GM18873 (cell line): ENCODE measurements at regions not wholly inside any gene's neighbourhood (a gene's known extent, or its start where the extent isn't known, plus 50 kb on each side); places are given as distances from the start of the nearest gene placed in this dataset.

Experiments
- ATAC-seq: cut with Tn5 transposase; IDR thresholded peaks from one replicate; pipeline ENCODE4 v1.9.1; 2021; ENCODE audit warnings: mild to moderate bottlenecking, moderate library complexity, moderate number of reproducible peaks; ENCODE audit not compliant: unreplicated experiment, low FRiP score

DNA sequence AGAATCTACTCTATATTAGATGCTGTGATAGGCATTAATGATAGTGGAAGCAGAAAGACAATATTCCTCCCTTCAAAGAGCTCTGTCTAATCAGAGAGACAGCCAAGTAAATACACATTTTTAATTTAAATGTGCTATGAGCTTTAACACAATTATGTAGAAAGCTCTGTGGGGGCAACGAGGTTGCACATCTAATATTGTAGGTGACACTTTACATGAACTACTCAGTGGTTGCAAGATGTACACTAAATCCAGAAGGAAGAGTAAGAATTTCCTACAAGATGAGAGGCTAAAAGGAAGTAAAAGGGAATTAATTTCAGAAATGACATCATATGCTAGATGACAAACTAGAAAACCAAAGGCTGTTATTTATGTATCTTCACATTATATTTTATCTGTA is 120.9 kb downstream of the SPCS3 start:
- no peak for ATAC-seq

GRCh38 chr4:176441594-176441993 is 121.8 kb downstream of the SPCS3 start:
- no peak for ATAC-seq

GRCh38 chr4:176443117-176443516 is 123.4 kb downstream of the SPCS3 start:
- no peak for ATAC-seq

GRCh38 chr4:176443646-176444409 is 124.1 kb downstream of the SPCS3 start:
- no peak for ATAC-seq

GRCh38 chr4:176444741-176445140 is 125.0 kb downstream of the SPCS3 start:
- ATAC-seq = no peak

DNA sequence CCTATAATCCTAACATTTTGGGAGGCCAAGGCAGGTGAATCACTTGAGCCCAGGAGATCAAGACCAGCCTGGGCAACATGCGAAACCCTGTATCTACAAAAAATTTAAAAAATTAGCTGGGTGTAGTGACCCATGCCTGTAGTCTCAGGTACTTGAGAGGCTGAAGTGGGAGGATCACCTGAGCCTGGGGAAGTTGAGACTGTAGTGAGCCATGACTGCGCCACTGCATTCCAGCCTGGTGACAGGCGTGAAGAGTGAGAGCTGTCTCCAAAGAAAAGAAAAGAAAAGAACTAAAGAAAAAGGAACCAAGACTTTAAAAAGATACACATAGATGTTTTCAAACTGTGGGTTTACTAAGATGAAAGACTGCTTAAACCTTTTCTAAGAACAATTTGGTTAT is 129.0 kb downstream of the SPCS3 start:
- ATAC-seq = no peak

- ATAC-seq = no peak
These were observed 131.7 kb downstream of the SPCS3 start for GRCh38 chr4:176451443-176451842.

- no peak for ATAC-seq
These were observed 133.3 kb downstream of the SPCS3 start for GRCh38 chr4:176453079-176453478.

DNA sequence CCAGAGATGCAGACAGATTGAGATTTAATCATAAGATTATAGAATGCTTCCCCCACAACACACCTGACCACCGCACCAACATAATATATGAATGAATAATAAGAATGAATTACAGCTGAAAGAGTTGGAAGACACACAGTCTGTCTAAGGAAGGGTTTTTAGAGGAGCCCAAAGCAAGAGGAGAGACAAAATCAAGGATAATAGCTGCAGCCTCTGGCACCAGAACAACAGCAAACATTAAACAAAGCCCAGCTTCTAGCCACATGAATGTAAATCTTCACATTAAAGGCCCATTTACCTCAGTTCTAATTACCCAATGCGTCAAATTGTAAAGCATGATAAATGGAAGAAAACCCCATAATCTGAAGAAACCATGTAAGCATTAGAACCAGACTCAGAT is 133.9 kb downstream of the SPCS3 start:
- ATAC-seq = no peak

DNA sequence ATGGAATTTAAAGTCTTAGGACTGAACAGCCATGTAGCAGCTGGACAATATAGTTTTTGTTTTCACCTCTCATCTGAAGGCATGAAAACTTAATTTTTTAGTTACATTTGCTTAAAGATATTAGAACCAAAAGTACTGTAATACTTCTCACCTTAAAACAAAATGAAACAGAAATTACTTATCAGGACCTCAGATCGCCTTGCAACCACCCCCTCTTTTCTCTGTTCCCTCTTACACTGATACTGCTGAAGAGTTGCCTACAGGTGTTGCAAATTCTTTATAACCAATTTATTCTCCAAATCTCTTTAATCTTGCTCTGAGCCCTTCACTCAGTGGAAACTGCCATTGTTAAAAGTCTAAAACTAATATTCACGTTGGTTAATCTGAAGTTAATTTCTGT is 145.0 kb downstream of the SPCS3 start:
- peak; percentile 92 for ATAC-seq

- no peak for ATAC-seq
These were observed 147.2 kb downstream of the SPCS3 start for GRCh38 chr4:176467001-176467400.

DNA sequence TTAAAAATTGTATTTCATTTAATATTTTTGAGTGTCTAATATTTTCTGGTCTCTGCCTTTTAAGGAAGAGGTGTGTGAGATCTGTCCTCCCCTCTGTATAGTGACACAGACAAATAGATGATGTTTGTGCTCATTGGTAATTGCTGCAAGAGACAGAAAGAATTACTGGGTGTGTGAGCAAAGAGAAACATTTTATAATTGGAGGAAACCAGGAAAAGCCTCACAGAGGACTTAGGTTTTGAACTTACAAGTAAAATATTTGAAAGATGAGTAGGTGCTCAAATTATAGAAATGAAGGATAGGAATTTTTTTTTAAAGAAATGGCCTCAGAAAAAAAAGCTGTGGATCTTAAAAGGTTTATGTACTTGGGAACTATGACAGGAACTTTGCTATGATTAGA is 149.8 kb downstream of the SPCS3 start:
- no peak for ATAC-seq

DNA sequence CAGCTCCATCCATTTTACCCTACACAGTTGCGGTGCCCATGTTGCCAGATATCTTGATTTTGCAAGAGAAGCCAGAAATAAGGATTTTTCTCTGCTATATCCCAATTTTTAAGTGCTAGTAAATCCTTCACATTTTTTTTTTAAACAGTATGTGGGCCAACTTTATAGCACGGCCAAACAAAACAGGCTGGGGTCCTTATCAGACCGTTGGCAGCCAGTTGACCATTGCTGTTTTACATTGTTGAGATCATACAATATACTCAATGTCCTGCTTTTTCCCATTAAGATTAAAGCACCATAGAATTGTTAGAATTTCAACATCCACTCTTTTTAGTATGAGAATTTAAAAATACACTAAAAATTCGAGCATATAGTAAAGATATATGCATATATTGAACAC is 150.9 kb downstream of the SPCS3 start:
- no peak for ATAC-seq

GRCh38 chr4:176475067-176475466 is 155.3 kb downstream of the SPCS3 start:
- no peak for ATAC-seq

GRCh38 chr4:176478076-176478475 is 158.3 kb downstream of the SPCS3 start:
- ATAC-seq = no peak

GRCh38 chr4:176479767-176480166 is 160.0 kb downstream of the SPCS3 start:
- no peak for ATAC-seq

- no peak for ATAC-seq
These were observed 163.2 kb downstream of the SPCS3 start for GRCh38 chr4:176482972-176483371.

- no peak for ATAC-seq
These were observed 164.7 kb downstream of the SPCS3 start for GRCh38 chr4:176484301-176484984.

DNA sequence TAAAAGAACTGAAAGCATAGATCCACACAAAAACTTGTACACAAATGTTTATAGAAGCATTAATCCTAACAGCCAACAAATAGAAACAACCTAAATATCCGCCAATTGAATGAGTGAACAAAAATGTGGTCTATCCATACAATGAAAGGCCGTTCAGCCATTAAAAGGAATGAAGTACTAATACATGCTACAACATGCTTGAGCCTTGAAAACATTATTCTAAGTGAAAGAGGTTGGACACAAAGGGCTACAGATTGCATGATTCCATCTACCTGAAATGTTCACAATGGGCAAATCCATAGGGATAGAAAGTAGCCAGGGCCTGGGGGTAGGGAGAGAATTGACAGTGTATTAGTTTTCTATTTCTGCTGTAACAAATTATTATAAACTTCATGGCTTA is 169.2 kb downstream of the SPCS3 start:
- ATAC-seq = no peak

DNA sequence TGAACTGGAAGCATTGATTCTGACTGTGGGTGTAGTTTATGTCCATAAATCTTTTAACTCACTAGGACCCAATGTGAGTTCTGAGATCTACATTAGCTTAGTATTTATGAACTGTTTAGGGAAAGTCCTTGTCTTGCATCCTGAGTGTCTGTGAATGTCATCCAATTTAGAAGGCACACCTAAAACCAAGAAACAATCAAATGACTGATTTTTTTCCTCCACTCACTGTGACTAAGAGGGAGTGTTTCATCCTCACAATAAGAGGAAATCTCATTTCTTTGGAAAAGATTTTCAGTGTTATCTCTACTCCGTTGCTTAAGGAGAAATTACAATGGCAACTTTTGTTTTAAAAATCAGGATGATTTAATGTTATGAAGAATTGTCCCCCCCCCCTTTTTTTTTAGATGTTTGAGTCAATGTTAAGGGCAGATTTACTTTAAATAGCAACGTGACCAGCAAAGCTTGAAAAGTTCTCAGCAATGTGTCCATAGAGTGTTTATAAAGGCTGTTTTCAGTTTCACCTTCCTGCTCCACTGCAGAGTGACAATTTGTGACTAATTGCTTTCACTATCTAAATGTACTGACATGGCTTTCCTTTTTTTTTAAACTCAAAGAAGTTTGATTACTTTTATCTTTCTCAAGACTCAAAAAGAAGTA is 173.0 kb downstream of the SPCS3 start:
- ATAC-seq = peak; percentile 100

- no peak for ATAC-seq
These were observed 179.0 kb downstream of the SPCS3 start for GRCh38 chr4:176498617-176499256.
